Stimulated activated CD4-positive, alpha-beta T cell treated with anti-CD3 and anti-CD28 coated beads, Interleukin-1b, Interleukin-23, amount 100 ng/mL, for 24 hours (primary cell): ENCODE measurements at regions not wholly inside any gene's neighbourhood (a gene's known extent, or its start where the extent isn't known, plus 50 kb on each side); places are given as distances from the start of the nearest gene placed in this dataset.
"Not testable (repeated sequence)": the region's sequence is repeated elsewhere in the genome, so short reads cannot be mapped to it uniquely, and the experiment has no call there.

Experiments
- DNase-seq, 4 experiments: peaks; one replicate each; pipeline ENCODE4 v3.0.0-alpha.2; 2020; ENCODE audit warnings: low read depth in 4 of 4, low spot score in 1 of 4

DNA sequence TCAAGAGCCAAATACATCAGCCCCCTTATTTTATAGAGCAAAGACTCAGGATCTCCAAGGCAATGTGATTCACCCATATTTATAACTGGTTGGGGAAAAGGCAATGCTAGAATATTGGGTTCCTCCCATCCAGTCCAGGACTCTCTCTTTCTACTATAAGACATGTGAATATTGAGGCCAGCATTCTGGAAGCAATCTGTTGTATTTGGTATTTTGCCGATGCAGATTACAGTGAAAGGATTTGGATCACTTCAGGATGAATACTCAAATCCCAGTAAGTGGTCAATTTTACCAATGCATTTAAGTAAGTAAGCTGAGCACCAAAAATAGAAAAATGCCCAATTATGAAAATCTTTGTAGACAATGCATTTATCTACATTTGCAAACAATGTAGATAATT lies 1834.7 kb upstream of the PIK3C3 start:
- no peak for DNase-seq

DNA sequence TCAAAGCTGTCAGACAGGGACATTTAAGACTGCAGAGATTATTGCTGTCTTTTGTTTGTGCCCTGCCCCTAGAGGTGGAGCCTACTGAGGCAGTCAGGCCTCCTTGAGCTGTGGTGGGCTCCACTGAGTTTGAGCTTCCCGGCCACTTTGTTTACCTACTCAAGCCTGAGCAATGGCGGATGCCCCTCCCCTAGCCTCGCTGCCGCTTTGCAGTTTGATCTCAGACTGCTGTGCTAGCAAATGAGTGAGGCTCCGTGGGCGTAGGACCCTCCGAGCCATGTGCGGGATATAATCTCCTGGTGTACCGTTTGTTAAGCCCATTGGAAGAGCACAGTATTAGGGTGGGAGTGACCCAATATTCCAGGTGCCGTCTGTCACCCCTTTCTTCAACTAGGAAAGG lies 1835.5 kb upstream of the PIK3C3 start:
- not testable (repeated sequence) for DNase-seq

DNA sequence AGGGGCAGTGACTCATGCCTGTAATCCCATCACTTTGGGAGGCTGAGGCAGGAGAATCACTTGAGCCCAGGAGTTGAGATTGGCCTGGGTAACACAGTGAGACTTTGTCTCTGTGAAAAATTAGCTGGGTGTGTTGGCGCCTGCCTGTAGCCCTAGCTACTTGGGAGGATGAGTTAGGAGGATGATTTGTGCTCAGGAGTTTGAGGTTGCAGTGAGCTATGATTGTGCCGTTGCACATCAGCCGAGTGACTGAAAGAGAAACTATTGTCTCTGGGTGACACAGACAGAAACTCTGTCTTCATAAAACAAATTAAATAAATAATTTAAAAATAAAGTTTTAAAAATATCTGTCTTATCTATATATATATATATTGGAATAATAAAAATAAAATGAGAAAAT lies 1844.6 kb upstream of the PIK3C3 start:
- no peak for DNase-seq

DNA sequence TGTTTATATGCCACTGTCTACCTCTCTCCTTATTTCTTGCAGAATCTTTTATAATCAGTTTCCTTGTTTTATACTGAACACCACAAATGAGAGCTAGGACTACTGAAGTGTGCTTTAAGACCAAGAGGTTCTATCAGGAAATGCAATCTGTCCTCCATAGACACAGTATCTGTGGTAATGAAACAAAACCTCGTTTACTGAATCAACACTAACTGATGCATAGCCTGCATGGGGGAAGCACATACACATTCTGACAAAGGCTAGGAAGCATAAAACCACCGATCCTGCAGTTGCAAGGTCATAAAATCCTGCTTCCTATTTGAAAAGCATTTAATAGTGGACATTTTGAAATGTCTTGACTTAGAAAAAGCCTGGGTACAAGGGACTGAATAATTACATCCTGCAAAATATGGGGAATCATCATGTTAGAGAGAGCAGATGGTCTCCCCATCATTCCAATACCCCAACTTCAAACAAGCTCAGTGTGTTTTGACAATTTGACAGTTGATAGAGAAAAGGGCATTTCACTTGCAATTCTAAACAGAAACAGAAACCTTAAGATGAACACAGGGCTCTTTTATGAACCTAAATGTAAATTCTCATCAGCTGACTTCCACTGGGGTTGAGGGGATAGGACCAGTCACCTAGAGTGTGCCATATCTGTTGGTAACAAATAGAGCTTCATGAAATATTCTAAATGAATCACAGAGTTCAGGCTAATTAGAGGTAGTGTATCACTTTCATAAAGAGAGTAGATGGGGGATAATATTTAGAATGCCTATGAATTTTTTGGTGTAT lies 1845.6 kb upstream of the PIK3C3 start:
- no peak for DNase-seq

- DNase-seq = no peak
These were observed 1846.4 kb upstream of the PIK3C3 start for GRCh38 chr18:40108596-40108995.

DNA sequence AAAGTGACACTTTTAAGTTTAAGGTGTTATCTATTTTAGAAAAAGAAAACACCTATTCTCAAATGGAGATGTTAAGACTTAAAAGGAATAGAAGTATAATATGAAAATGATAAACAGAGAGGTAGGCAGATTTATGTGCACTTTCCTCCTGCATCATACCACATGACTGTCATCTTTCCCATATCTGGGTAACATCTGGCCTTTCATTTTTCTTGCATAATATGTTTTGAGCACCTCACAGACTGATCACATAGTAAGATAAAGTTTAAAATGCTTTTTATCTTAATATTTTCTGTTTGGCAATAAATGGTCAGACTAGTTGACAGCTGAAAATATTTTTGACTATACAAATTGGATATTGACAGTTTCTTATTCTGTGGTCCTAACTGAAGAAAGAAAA lies 1852.1 kb upstream of the PIK3C3 start:
- DNase-seq = no peak

- DNase-seq = no peak
These were observed 1855.4 kb upstream of the PIK3C3 start for GRCh38 chr18:40099641-40100040.

GRCh38 chr18:40096675-40097074 lies 1858.4 kb upstream of the PIK3C3 start:
- DNase-seq = no peak

DNA sequence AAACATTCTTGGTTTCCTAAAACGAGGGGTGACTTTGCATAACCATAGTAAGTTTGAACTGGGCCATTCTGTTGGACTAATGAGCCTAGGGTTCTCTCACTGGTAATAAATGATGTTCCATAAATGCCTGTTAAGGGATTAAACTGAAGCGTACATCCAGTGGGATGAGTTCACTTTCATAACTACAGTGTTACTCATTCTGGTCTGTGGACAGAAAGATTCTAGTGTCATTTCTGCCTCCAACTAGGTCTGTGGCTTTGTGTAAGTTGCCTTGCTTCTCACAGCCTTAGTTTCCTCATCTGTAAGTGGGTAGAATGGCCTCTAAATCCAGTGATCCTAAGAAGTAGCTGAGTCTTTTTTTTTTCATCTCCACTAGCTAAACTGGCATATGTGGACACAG lies 1860.6 kb upstream of the PIK3C3 start:
- DNase-seq = no peak

DNA sequence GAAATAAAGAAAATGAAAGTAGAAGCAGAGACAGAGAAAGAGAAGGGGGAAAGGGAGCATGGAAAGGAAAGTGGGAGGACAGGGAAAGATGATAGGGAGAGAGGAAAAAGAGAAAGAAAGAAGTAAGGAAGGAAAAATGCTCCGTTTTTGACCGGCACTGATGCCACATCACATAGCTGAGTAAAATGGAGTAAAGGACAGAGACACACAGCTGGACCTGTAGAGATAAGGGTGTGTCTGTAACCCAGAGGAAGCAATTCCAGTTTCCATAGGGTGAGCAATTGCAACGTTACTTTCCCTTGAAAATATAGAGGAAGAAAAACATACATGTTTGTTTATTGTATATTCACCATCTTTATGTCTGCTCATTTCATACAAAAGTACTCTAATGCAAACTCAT lies 1866.9 kb upstream of the PIK3C3 start:
- DNase-seq = no peak

DNA sequence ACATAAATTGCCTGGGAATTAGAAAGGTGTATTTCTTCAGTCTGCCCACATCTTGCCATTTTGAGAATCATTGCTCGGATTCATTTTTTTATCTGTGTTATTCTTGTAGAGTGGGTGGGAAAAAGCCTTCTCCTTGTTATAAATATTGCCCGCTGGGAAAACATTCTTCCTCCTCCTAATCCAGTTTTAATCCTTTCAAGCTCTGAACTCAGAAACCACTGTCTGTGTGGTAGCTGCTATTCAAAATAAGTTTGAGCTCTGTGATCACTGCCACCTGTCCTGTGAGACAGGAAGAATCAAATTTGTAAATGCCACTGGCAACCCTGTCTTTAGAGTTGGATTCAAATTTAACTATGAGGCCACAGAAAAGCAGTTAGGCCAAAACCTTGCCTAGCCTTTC lies 1875.2 kb upstream of the PIK3C3 start:
- no peak for DNase-seq

GRCh38 chr18:40075616-40076015 lies 1879.4 kb upstream of the PIK3C3 start:
- no peak for DNase-seq

- DNase-seq = no peak
These were observed 1882.3 kb upstream of the PIK3C3 start for GRCh38 chr18:40072761-40073160.

DNA sequence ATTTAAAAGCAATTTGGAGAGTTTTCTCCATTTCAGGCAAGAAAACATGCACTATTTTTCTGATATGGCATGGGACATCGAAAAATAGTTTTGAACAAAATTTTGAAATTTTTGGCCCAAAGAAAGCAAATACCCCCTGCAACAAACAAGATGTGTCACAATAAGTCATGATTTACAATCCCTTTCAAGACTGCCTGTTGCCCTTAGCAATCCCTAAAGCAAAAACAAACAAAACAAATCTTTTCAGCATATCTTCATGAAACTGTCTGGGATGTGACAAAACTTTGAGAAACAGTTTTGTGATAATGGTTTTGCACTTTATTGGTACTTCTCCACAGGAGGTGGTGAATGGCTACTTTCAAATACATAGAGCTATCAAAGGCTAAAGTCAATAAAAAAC lies 1888.7 kb upstream of the PIK3C3 start:
- DNase-seq = no peak

GRCh38 chr18:40063488-40063887 lies 1891.5 kb upstream of the PIK3C3 start:
- DNase-seq = no peak

DNA sequence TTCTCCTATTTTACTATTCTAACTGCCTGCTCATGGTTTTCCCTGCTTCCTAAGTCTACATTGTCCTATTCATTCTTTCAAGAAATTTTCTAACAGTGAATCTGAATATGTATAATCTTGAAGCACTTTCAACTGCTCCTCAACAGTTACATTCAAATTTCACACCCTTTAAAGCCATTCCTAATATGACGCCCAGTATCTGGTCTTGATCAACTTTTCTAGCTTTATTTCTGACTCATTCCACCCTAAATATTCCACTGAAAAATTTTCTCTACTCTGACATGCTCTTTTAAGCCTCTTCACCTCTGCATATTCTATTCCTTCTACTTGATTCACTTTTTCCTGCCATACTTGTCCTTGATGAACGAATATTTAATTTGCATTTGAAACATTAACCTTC lies 1893.9 kb upstream of the PIK3C3 start:
- no peak for DNase-seq

DNA sequence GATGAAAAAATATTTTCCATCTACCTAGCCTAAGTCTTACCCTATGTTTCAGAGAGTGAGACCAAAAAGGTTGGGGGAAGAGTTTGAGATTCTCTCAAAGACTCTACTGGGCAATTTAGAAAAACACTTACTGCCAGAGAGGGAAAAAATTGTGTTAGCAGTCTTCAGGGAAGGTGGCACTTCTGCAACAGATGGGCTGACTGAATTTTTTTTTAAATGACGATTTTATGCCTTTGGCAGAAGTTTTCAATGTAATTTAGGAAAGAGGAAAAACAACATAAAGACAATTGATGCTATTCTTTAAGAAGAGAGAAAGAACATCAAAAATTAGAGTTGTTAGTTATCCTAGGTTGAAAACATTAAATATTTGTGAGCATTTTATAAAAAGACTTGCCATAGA lies 1894.5 kb upstream of the PIK3C3 start:
- no peak for DNase-seq

GRCh38 chr18:40058811-40059570 lies 1896.0 kb upstream of the PIK3C3 start:
- DNase-seq = no peak

- no peak for DNase-seq
These were observed 1898.8 kb upstream of the PIK3C3 start for GRCh38 chr18:40056079-40056692.

- no peak for DNase-seq
These were observed 1899.8 kb upstream of the PIK3C3 start for GRCh38 chr18:40055262-40055661.

DNA sequence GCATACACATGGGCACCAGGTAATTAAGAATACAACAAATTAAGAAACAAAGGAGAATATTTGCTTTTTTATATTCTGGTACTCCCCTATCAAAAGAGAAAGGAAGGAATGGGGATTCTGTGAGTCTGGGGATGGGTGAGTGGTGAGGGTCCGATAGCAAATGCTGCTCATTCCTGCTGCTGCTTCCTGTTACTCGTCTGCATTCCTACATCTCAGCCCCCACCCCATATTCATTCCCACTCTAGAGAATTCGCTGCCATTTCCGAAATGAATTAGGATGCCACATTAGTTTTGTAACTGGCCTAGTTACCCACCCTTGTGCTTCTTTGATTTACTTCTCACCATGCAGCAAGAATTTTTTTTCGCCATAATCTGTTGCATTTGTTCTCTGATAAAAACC lies 1905.3 kb upstream of the PIK3C3 start:
- no peak for DNase-seq
